ENCODE measurements at regions not wholly inside any gene's neighbourhood (a gene's known extent, or its start where the extent isn't known, plus 50 kb on each side); places are given as distances from the start of the nearest gene placed in this dataset.

- in situ Hi-C loops (cut with HindIII; ENCODE audit: low pct_ligation_motif_present, low sequenced_read_pairs): no loop called here
- TF ChIP-seq CTCF (IDR thresholded peaks at IDR 0.05; ENCODE audit: low read depth, low read length, missing control alignments): no peak
- no peak for DNase-seq
- Histone ChIP-seq H3K36me3 (replicated peaks) (no peaks in the 10 kb centered on the region), H3K4me3 (ENCODE audit: low read depth, low read length) (no peak overlapping the region), H3K27ac (no peak overlapping the region), H3K27me3 (replicated peaks) (no peaks in the 10 kb centered on the region)
Observed at GRCh38 chr14:34247605-34248004, 214.4 kb downstream of the SPTSSA start.

DNA sequence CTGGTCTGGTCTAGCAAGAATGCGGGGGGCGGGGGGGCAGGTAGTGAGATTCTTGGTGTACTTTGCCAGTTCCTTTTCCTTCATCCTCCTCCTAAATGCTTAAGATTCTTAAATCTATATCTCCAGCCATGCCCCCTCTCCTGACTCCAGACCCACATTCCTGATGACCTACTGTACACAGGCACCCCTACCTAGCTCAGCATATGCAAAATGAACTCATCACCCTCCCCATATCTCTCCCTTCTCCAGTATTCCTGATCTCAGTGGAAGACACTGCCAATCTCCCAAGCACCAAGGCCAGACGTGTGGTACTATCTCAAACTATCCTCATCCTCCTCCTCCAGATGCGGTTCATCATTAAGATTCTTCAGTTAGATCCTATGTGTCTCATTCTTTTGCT is 215.8 kb downstream of the SPTSSA start:
- in situ Hi-C loops (cut with HindIII; ENCODE audit: low pct_ligation_motif_present, low sequenced_read_pairs): no loop called here
- no peak overlapping the region for H3K4me3 ChIP-seq (ENCODE audit: low read depth, low read length)
- H3K36me3 ChIP-seq (replicated peaks): no peaks in the 10 kb centered on the region
- TF ChIP-seq CTCF (IDR thresholded peaks at IDR 0.05; ENCODE audit: low read depth, low read length, missing control alignments): no peak
- no peak for DNase-seq
- H3K27me3 ChIP-seq (replicated peaks): no peaks in the 10 kb centered on the region
- H3K27ac ChIP-seq: no peak overlapping the region

DNA sequence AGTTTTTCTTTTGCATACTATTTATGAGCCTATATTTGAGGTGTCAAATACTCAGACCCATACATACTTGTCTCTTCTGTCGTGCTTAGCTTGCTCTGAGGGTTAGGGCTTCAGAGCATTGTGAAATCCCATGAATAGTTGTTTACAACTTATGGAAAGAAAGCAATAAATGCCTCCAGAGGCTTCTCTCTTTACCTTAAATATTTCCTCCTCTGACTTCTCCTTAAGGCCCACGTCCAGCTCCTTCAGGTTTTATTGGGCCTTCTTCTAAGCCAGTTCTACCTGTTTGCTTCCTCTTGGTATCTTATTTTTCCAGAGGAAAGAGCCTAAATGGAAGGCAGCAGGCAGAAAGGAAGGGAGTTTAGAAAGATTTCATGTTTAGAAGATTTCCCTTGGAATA is 218.6 kb downstream of the SPTSSA start:
- in situ Hi-C loops (cut with HindIII; ENCODE audit: low pct_ligation_motif_present, low sequenced_read_pairs): no loop called here
- no peaks in the 10 kb centered on the region for H3K27me3 ChIP-seq (replicated peaks)
- no peak for TF ChIP-seq CTCF (IDR thresholded peaks at IDR 0.05; ENCODE audit: low read depth, low read length, missing control alignments)
- H3K27ac ChIP-seq: no peak overlapping the region
- H3K36me3 ChIP-seq (replicated peaks): no peaks in the 10 kb centered on the region
- no peak for DNase-seq
- H3K4me3 ChIP-seq (ENCODE audit: low read depth, low read length): no peak overlapping the region

GRCh38 chr14:34243001-34243400 is 219.0 kb downstream of the SPTSSA start:
- TF ChIP-seq CTCF (IDR thresholded peaks at IDR 0.05; ENCODE audit: low read depth, low read length, missing control alignments): no peak
- H3K27ac ChIP-seq: no peak overlapping the region
- no peak for DNase-seq
- H3K36me3 ChIP-seq (replicated peaks): no peaks in the 10 kb centered on the region
- in situ Hi-C loops (cut with HindIII; ENCODE audit: low pct_ligation_motif_present, low sequenced_read_pairs): no loop called here
- no peak overlapping the region for H3K4me3 ChIP-seq (ENCODE audit: low read depth, low read length)
- no peaks in the 10 kb centered on the region for H3K27me3 ChIP-seq (replicated peaks)

GRCh38 chr14:34241185-34241711 is 220.8 kb downstream of the SPTSSA start:
- TF ChIP-seq CTCF (IDR thresholded peaks at IDR 0.05; ENCODE audit: low read depth, low read length, missing control alignments): no peak
- Histone ChIP-seq H3K27ac (no peak overlapping the region), H3K27me3 (replicated peaks) (no peaks in the 10 kb centered on the region), H3K36me3 (replicated peaks) (no peaks in the 10 kb centered on the region), H3K4me3 (ENCODE audit: low read depth, low read length) (no peak overlapping the region)
- in situ Hi-C loops (cut with HindIII; ENCODE audit: low pct_ligation_motif_present, low sequenced_read_pairs): no loop called here
- DNase-seq: no peak

DNA sequence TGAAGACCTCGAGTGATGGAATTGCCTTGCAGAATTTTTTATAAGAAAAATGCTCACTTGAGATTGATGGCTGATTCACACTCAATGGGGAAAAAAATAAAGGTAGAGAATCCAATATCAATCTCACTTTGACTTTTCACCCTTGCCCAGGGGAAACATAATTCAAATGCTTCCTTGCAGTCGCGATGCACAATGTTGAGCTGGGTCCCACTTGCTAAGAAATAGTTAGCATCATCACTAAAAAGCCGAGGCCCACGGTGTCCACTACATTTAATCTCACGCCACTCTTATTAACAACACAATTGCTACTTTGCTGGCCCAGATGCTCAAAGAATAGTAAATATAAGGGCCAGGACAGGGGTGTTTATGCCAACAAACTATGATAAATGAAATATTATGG is 223.4 kb downstream of the SPTSSA start:
- no peaks in the 10 kb centered on the region for H3K36me3 ChIP-seq (replicated peaks)
- no peak for DNase-seq
- no peak overlapping the region for H3K4me3 ChIP-seq (ENCODE audit: low read depth, low read length)
- no peaks in the 10 kb centered on the region for H3K27me3 ChIP-seq (replicated peaks)
- TF ChIP-seq CTCF (IDR thresholded peaks at IDR 0.05; ENCODE audit: low read depth, low read length, missing control alignments): no peak
- no peak overlapping the region for H3K27ac ChIP-seq
- in situ Hi-C loops (cut with HindIII; ENCODE audit: low pct_ligation_motif_present, low sequenced_read_pairs): no loop called here

Measured in brain microvascular endothelial cell (primary cell).